NCI-H2081 (cell line): ENCODE measurements at regions not wholly inside any gene's neighbourhood (a gene's known extent, or its start where the extent isn't known, plus 50 kb on each side); places are given as distances from the start of the nearest gene placed in this dataset.
"Not testable (repeated sequence)": the region's sequence is repeated elsewhere in the genome, so short reads cannot be mapped to it uniquely, and the experiment has no call there.

Experiments
- DNase-seq, 2 experiments: peaks; one replicate each; lab custom pipeline; 2025; lab: John Stamatoyannopoulos, UW

- peak in 1 of 2 experiments; percentile 16 for DNase-seq
Measured at GRCh38 chr21:31531967-31532366, 127.5 kb upstream of the SOD1 start.

- DNase-seq, result peak; percentile 96 to 98
Measured at GRCh38 chr21:31530897-31531705, 128.4 kb upstream of the SOD1 start.

- peak; percentile 40 to 68 for DNase-seq
Measured at GRCh38 chr21:31530364-31530763, 129.1 kb upstream of the SOD1 start.

GRCh38 chr21:31529406-31529805 lies 130.1 kb upstream of the SOD1 start:
- no peak for DNase-seq

- DNase-seq, result no peak
Measured at GRCh38 chr21:31526040-31526439, 133.5 kb upstream of the SOD1 start.

GRCh38 chr21:31524140-31524539 lies 135.4 kb upstream of the SOD1 start:
- DNase-seq, result no peak

- no peak for DNase-seq
Measured at GRCh38 chr21:31521515-31521914, 138.0 kb upstream of the SOD1 start.

- peak; percentile 69 to 92 for DNase-seq
Measured at GRCh38 chr21:31520561-31521098, 138.9 kb upstream of the SOD1 start.

GRCh38 chr21:31518580-31518979 lies 140.9 kb upstream of the SOD1 start:
- DNase-seq, result no peak

GRCh38 chr21:31517664-31518414 lies 141.7 kb upstream of the SOD1 start:
- DNase-seq, result no peak

GRCh38 chr21:31515253-31515652 lies 144.2 kb upstream of the SOD1 start:
- DNase-seq, result no peak

GRCh38 chr21:31514598-31514997 lies 144.9 kb upstream of the SOD1 start:
- DNase-seq, result peak in 1 of 2 experiments; percentile 20

GRCh38 chr21:31513541-31513940 lies 146.0 kb upstream of the SOD1 start:
- not testable (repeated sequence) for DNase-seq

- not testable (repeated sequence) for DNase-seq
Measured at GRCh38 chr21:31511999-31512398, 147.5 kb upstream of the SOD1 start.

GRCh38 chr21:31511258-31511657 lies 148.2 kb upstream of the SOD1 start:
- DNase-seq, result no peak

GRCh38 chr21:31509194-31510017 lies 150.1 kb upstream of the SOD1 start:
- peak in 1 of 2 experiments; percentile 16 for DNase-seq

GRCh38 chr21:31505975-31506374 lies 153.5 kb upstream of the SOD1 start:
- DNase-seq, result no peak

GRCh38 chr21:31503939-31504338 lies 155.6 kb upstream of the SOD1 start:
- DNase-seq, result no peak

GRCh38 chr21:31503467-31503866 lies 156.0 kb upstream of the SOD1 start:
- no peak for DNase-seq

- no peak for DNase-seq
Measured at GRCh38 chr21:31502537-31503143, 156.9 kb upstream of the SOD1 start.

GRCh38 chr21:31501926-31502325 lies 157.6 kb upstream of the SOD1 start:
- no peak for DNase-seq

GRCh38 chr21:31500982-31501381 lies 156.9 kb upstream of the TIAM1 start:
- no peak for DNase-seq
